Embryonic facial prominence (tissue), 1 donor: ENCODE measurements at regions not wholly inside any gene's neighbourhood (a gene's known extent, or its start where the extent isn't known, plus 50 kb on each side); places are given as distances from the start of the nearest gene placed in this dataset.

Experiments used
- DNase-seq: peaks from one replicate; pipeline ENCODE4 v3.0.0-alpha.2; 2016; ENCODE audit errors: extremely low spot score

GRCh38 chr3:74693696-74694393, 79.4 kb upstream of the CNTN3 start:
- no peak for DNase-seq

DNA sequence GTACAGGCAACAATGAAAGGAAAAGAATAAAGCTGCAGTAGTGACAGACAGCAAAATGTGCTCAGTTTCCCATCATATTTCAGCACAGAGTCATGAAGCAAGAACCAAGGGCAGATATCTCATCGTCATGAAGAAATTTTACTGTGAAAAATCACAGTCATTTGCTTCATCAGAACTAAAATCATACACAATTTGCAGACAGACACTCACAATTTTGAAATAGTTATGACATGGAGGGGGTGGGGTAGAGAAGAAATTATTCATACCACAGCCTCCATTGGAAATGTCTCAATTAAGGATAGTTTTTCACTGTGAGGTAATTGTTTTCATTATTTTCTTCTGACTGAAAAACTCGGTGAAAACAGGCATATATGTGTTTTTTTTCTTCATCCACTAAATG, 78.8 kb upstream of the CNTN3 start:
- DNase-seq: no peak

DNA sequence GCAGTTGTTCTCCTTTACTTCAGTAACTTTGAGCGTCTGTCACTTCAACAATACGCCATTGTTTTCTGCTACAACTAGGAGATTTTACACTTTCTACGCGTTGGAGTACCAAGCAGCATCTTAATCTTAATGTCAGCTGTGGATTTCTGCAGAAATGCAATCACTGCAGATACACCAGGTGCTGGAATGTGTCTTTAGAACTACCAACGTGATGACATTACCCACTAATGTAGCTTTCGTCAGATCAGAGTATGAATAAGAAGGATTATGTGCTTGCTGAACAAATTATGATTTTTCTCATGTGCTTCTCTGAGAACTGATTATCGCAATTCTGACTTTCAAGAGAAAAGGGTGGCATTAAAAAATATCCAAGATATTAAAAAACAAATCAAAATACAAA, 77.5 kb upstream of the CNTN3 start:
- DNase-seq: no peak

DNA sequence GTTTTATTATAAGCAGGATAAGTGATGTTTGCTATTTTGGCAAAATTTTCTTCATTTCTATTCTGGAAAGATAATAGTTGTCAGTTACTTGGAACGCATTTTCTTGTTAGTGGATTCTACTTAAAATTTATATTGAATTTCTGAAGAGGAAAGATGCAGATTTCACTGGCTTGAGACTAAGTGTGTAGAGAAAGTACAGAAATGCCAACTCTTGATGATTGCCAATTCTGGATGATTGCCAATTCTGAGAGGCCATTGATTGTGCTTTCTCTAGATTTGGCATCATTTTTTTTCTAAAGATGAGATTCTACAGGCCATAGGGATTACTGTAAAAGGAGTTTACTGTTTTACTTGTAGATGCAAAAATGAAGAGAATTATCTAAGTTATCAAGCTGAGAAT, 58.9 kb upstream of the CNTN3 start:
- no peak for DNase-seq

DNA sequence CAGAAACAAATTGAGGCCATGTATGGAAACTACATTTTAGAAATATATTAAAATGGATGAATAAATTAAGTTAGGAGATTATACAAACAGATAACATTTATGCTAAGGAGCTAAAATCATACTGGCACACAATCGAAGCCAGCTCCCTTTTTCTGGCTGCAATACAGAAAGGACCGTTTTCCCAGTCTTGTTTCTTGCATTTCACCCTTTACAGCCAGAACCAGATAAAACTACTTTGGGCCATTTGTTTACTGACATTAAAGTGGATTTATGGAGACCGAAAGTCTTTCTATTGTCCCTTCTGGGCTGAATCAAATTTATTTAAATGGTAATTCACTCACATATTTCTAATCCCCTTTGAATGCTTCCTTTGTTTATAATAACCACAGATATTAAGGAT, 50.1 kb upstream of the CNTN3 start:
- no peak for DNase-seq
